GM10248 (cell line): ENCODE measurements at regions not wholly inside any gene's neighbourhood (a gene's known extent, or its start where the extent isn't known, plus 50 kb on each side); places are given as distances from the start of the nearest gene placed in this dataset.
"Not testable (repeated sequence)": the region's sequence is repeated elsewhere in the genome, so short reads cannot be mapped to it uniquely, and the experiment has no call there.

Experiments used
- CTCF ChIA-PET: fragments of 300-600 bp; sonication (Branson Sonifier 250); formaldehyde crosslinking; extraction: SDS; loops from one replicate; lab custom pipeline; 2021; ENCODE audit warnings: antibody characterized with exemption; lab: Yijun Ruan, JAX
- POLR2A ChIA-PET: fragments of 350-650 bp; sonication (Branson Sonifier 250); formaldehyde crosslinking; extraction: SDS; loops from one replicate; lab custom pipeline; 2020; ENCODE audit warnings: antibody characterized with exemption; lab: Yijun Ruan, JAX
- DNase-seq: peaks from one replicate; pipeline ENCODE4 v3.0.0; 2012; ENCODE audit errors: extremely low spot score
- TF ChIP-seq, protein P1 (sequence below): IDR thresholded peaks from 2 replicates; pipeline ENCODE4 v1.5.1; 2012; ENCODE audit warnings: mild to moderate bottlenecking, low read depth; ENCODE audit errors: extremely low read depth, missing control alignments, control extremely low read depth

DNA sequence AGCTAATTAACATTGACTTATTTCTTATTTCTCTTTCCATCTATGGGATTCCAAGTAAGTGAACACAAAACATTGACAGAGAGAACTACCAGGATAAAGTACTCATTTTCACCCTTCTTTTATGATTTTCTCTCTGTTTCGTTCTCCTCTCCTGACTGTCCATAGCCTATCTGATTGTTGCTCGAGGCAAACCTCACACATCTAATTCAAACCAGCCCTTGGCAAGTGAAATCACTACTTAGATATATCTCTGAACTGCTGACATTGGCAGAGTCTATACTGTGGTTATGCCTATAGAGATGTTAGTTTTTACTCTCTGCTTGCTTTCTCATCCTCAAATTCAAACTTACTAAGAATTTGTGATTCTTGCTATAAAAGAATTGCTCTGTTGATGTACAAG lies 248.8 kb downstream of the ISL1 start:
- ChIA-PET CTCF (interaction anchor here (1.9 kb wide), 1 partner anchor 10 kb away, joined by 6 read pairs; no protein-coding TSS in a partner anchor), POLR2A (no interaction called here)
- TF ChIP-seq, protein P1, sequence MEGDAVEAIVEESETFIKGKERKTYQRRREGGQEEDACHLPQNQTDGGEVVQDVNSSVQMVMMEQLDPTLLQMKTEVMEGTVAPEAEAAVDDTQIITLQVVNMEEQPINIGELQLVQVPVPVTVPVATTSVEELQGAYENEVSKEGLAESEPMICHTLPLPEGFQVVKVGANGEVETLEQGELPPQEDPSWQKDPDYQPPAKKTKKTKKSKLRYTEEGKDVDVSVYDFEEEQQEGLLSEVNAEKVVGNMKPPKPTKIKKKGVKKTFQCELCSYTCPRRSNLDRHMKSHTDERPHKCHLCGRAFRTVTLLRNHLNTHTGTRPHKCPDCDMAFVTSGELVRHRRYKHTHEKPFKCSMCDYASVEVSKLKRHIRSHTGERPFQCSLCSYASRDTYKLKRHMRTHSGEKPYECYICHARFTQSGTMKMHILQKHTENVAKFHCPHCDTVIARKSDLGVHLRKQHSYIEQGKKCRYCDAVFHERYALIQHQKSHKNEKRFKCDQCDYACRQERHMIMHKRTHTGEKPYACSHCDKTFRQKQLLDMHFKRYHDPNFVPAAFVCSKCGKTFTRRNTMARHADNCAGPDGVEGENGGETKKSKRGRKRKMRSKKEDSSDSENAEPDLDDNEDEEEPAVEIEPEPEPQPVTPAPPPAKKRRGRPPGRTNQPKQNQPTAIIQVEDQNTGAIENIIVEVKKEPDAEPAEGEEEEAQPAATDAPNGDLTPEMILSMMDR = no peak
- no peak for DNase-seq

DNA sequence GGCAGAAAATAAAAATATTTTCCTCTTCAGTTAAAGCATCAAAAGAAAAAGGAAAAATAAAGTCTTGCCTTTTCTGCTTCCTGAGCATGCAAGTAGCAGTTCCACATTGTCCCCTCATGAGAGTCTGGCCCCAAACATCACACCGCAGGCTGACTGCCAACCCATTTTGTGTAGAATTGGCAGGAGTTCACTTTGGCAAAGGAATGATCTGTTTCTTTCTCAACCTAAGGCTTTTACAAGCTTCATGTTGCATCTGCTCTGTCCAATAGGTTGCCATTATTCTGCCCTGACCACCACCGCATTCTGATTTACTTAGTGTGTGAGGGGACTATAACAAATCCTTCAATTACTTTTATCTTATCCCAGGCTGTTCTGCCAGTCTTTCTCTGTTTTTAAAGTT lies 249.5 kb downstream of the ISL1 start:
- ChIA-PET CTCF (interaction anchor here (1.9 kb wide), 1 partner anchor 11 kb away, joined by 6 read pairs; no protein-coding TSS in a partner anchor), POLR2A (no interaction called here)
- TF ChIP-seq, protein P1 = no peak
- no peak for DNase-seq

DNA sequence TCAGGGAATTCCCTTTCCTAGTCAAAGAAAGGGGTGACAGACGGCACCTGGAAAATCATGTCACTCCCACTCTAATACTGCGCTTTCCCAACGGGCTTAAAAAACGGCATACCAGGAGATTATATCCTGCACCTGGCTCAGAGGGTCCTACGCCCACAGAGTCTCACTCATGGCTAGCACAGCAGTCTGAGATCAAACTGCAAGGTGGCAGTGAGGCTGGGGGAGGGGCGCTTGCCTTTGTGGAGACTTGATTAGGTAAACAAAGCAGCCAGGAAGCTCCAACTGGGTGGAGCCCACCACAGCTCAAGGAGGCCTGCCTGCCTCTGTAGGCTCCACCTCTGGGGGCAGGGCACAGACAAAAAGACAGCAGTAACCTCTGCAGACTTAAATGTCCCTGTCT lies 253.7 kb downstream of the ISL1 start:
- CTCF ChIA-PET, POLR2A ChIA-PET, DNase-seq: not testable (repeated sequence)

DNA sequence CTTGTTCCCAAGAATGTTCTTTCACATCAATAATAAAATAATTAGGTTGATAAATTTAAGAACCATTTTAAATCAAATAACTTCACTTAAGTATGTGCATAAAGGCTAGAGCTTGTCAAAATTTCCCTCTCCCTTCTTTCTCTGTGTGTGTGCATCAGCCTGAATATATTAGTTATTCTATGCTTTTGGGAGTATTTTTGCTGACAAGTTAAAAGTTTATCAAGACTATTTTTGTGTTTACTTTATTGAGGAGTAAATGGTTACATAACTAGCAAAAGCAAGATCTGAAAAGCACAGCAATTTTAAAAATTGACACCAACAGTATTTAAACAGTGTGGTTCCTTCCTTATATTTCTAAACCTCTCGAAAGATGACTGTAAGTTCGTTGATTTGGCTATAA lies 261.7 kb downstream of the ISL1 start:
- TF ChIP-seq, protein P1 = no peak
- POLR2A ChIA-PET = no interaction called here
- CTCF ChIA-PET = no interaction called here
- no peak for DNase-seq

DNA sequence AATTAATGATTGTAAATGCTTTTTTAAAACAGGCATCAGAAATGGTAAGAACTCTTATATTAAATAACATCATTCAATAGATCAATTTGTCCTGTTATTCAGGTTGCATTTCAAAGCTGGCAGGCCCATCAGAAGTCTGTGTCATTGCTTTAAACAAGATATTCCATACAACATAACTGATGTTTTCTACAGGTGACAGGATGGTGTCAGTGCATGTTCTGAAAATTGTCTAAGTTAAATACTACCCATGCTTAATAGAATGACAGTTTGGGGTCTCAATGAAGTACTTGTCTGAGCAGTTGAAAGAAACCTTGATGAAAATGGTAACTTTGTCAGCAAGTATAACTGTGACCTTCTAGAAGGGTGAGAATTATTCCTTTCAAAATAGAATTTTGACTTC lies 263.2 kb downstream of the ISL1 start:
- no peak for DNase-seq
- CTCF ChIA-PET = no interaction called here
- POLR2A ChIA-PET = no interaction called here

DNA sequence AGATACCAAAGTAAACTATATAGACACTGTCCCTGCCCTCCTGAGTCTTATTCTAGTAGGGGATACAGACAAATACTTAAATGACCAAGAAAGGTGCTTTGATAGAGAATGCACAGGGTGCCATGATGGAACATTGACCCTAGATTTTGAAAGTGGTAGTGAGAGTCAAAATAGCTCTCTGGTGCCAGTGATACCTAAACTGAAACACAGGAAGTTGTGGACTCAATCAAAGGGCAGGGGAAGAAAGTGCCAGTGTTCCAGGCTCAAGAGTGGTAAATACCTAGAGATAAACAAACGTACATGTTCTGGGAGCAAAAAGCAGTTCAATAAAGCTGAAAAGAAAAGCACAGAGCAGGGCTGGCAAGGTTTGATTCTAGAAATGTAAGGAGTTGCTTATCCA lies 267.6 kb downstream of the ISL1 start:
- CTCF ChIA-PET = interaction anchor here (1.3 kb wide), 1 partner anchor 9 kb away, joined by 3 read pairs; no protein-coding TSS in a partner anchor

More for the DNA sequence above, 263.2 kb downstream of the ISL1 start:
- TF ChIP-seq, protein P1 = no peak

DNA sequence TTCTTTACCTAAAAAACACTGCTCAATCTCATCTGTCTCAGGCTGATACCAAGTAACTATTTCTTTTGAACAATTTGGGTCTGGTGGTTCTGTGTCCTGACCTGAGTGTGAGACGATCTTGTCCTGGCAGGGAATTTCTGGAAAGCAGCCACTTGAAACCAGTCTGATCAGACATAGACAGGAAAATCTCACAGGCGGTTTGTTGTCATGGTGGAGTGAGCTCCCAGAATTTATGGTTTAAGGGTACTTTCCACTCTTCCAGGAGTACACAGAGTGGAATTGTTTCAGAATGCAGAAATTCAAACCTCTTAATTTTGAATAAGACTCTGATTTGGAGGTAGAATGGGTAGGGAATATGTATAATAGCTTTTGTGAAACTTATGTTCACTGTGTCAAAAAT lies 268.2 kb downstream of the ISL1 start:
- TF ChIP-seq, protein P1 = no peak
- ChIA-PET POLR2A (no interaction called here), CTCF (no interaction called here)
- DNase-seq = no peak

More for the DNA sequence above, 267.6 kb downstream of the ISL1 start:
- no peak for DNase-seq
- POLR2A ChIA-PET = no interaction called here
- TF ChIP-seq, protein P1 = no peak
